HEK293 (cell line): ENCODE measurements at regions not wholly inside any gene's neighbourhood (a gene's known extent, or its start where the extent isn't known, plus 50 kb on each side); places are given as distances from the start of the nearest gene placed in this dataset.

ENCODE experiments used
- CTCF ChIA-PET: fragments of 350-600 bp; formaldehyde crosslinking; extraction: SDS; loops from one replicate; lab custom pipeline; 2021; ENCODE audit warnings: antibody characterized with exemption; lab: Yijun Ruan, JAX
- POLR2A ChIA-PET: fragments of 300-600 bp; formaldehyde crosslinking; extraction: SDS; loops from one replicate; lab custom pipeline; 2020; ENCODE audit warnings: antibody characterized with exemption, inconsistent platforms; lab: Yijun Ruan, JAX
- H3K27ac ChIP-seq: fragments of 200-500 bp; sonication (Bioruptor generic); 2 replicates; pipeline ENCODE4 v1.5.1; 2014; ENCODE audit warnings: low read depth, low read length, control low read depth, inconsistent platforms; ENCODE audit errors: extremely low read depth
- H3K36me3 ChIP-seq, 2 experiments: fragments of 200-500 bp in 1 of 2; sonication (Bioruptor generic) in 1 of 2; 1 replicate in 1 of 2; 2 replicates in 1 of 2; pipeline ENCODE4 v1.5.1; 2014 to 2017; ENCODE audit warnings: inconsistent platforms in 2 of 2, low read length in 2 of 2; ENCODE audit not compliant: control insufficient read depth in 2 of 2, insufficient read depth in 1 of 2
- H3K4me1 ChIP-seq: fragments of 200-500 bp; sonication (Bioruptor generic); 2 replicates; pipeline ENCODE4 v1.5.1; 2014; ENCODE audit warnings: mild to moderate bottlenecking, low read length, inconsistent platforms; ENCODE audit not compliant: control insufficient read depth, insufficient read depth
- H3K4me3 ChIP-seq: 2 replicates; pipeline ENCODE4 v1.5.1; 2011; ENCODE audit warnings: low read depth, mild to moderate bottlenecking, control low read depth, low read length, moderate library complexity
- H3K9me3 ChIP-seq: fragments of 200-500 bp; sonication (Bioruptor generic); 2 replicates; pipeline ENCODE4 v1.5.1; 2014; ENCODE audit warnings: low read depth, low read length, inconsistent platforms; ENCODE audit not compliant: control insufficient read depth, insufficient read depth
- SALL2 ChIP-seq: fragments of 450-650 bp; formaldehyde crosslinking; IDR thresholded peaks from 2 replicates; pipeline ENCODE4 v1.5.0; 2017; ENCODE audit warnings: missing biosample characterization, mild to moderate bottlenecking, missing genetic modification characterization, borderline replicate concordance
- SCRT1 ChIP-seq: fragments of 450-650 bp; formaldehyde crosslinking; IDR thresholded peaks from 2 replicates; pipeline ENCODE4 v1.5.1; 2016; ENCODE audit warnings: missing biosample characterization, missing genetic modification characterization, borderline replicate concordance
- ZBTB1 ChIP-seq: fragments of 450-650 bp; formaldehyde crosslinking; IDR thresholded peaks from 2 replicates; pipeline ENCODE4 v1.5.1; 2016; ENCODE audit warnings: missing biosample characterization, missing genetic modification characterization
- ZBTB17 ChIP-seq: fragments of 450-650 bp; formaldehyde crosslinking; IDR thresholded peaks from 2 replicates; pipeline ENCODE4 v1.5.1; 2016; ENCODE audit warnings: missing biosample characterization, missing genetic modification characterization
- ZBTB48 ChIP-seq: fragments of 450-650 bp; formaldehyde crosslinking; IDR thresholded peaks from 2 replicates; pipeline ENCODE4 v1.5.1; 2016; ENCODE audit warnings: missing biosample characterization, missing genetic modification characterization
- ZNF169 ChIP-seq: fragments of 450-650 bp; formaldehyde crosslinking; IDR thresholded peaks from 2 replicates; pipeline ENCODE4 v1.5.1; 2016; ENCODE audit warnings: missing biosample characterization, missing genetic modification characterization
- ZNF19 ChIP-seq: fragments of 450-650 bp; formaldehyde crosslinking; IDR thresholded peaks from 2 replicates; pipeline ENCODE4; 2016; ENCODE audit warnings: missing biosample characterization, missing genetic modification characterization, low read depth
- ZNF221 ChIP-seq: fragments of 450-650 bp; formaldehyde crosslinking; IDR thresholded peaks from 2 replicates; pipeline ENCODE4 v1.5.1; 2017; ENCODE audit warnings: missing biosample characterization, missing genetic modification characterization, borderline replicate concordance
- ZNF274 ChIP-seq, 2 experiments: fragments of 200-500 bp in 1 of 2; fragments of 450-650 bp in 1 of 2; sonication (Bioruptor generic) in 1 of 2; formaldehyde crosslinking in 1 of 2; IDR thresholded peaks; 2 replicates each; pipeline versions ENCODE4 v1.5.1 to v1.6.1; 2014 to 2016; ENCODE audit warnings: borderline replicate concordance in 1 of 2, inconsistent platforms in 1 of 2, low read length in 1 of 2, missing biosample characterization in 1 of 2, missing genetic modification characterization in 1 of 2
- ZNF335 ChIP-seq: fragments of 450-650 bp; formaldehyde crosslinking; conservative IDR thresholded peaks from 2 replicates; pipeline ENCODE4 v1.5.1; 2016; ENCODE audit warnings: missing biosample characterization, missing genetic modification characterization
- ZNF350 ChIP-seq: fragments of 450-650 bp; formaldehyde crosslinking; IDR thresholded peaks from 2 replicates; pipeline ENCODE4 v1.5.0; 2017; ENCODE audit warnings: missing biosample characterization, mild to moderate bottlenecking, missing genetic modification characterization
- ZNF394 ChIP-seq: fragments of 450-650 bp; formaldehyde crosslinking; IDR thresholded peaks from 2 replicates; pipeline ENCODE4 v1.5.1; 2016; ENCODE audit warnings: missing biosample characterization, missing genetic modification characterization, mild to moderate bottlenecking, moderate library complexity, borderline replicate concordance
- ZNF433 ChIP-seq: fragments of 450-650 bp; formaldehyde crosslinking; IDR thresholded peaks from 2 replicates; pipeline ENCODE4 v1.5.1; 2016; ENCODE audit warnings: missing biosample characterization, missing genetic modification characterization, low read depth
- ZNF473 ChIP-seq: fragments of 450-650 bp; formaldehyde crosslinking; IDR thresholded peaks from 2 replicates; pipeline ENCODE4 v1.5.1; 2017; ENCODE audit warnings: missing biosample characterization, missing genetic modification characterization
- ZNF513 ChIP-seq: fragments of 450-650 bp; IDR thresholded peaks from 2 replicates; pipeline ENCODE4 v1.5.1; 2018; ENCODE audit warnings: missing biosample characterization, missing genetic modification characterization
- ZNF544 ChIP-seq: fragments of 450-650 bp; formaldehyde crosslinking; IDR thresholded peaks from 2 replicates; pipeline ENCODE4 v1.5.0; 2017; ENCODE audit warnings: missing biosample characterization, missing genetic modification characterization
- ZNF561 ChIP-seq: fragments of 450-650 bp; IDR thresholded peaks from 2 replicates; pipeline ENCODE4 v1.5.1; 2018; ENCODE audit warnings: missing biosample characterization, missing genetic modification characterization, borderline replicate concordance
- ZSCAN23 ChIP-seq: fragments of 450-650 bp; formaldehyde crosslinking; IDR thresholded peaks from 2 replicates; pipeline ENCODE4 v1.5.1; 2016; ENCODE audit warnings: missing biosample characterization, missing genetic modification characterization
- TF ChIP-seq, protein P1 (sequence below): fragments of 450-650 bp; formaldehyde crosslinking; IDR thresholded peaks from 2 replicates; pipeline ENCODE4 v1.5.1; 2016; ENCODE audit warnings: missing biosample characterization, missing genetic modification characterization, borderline replicate concordance
- TF ChIP-seq, protein P2 (sequence below): fragments of 450-650 bp; formaldehyde crosslinking; conservative IDR thresholded peaks from 2 replicates; pipeline ENCODE4 v1.5.1; 2016; ENCODE audit warnings: low read depth, missing biosample characterization, missing genetic modification characterization
- TF ChIP-seq, protein P3 (sequence below): fragments of 450-650 bp; formaldehyde crosslinking; IDR thresholded peaks from 2 replicates; pipeline ENCODE4 v1.5.1; 2016; ENCODE audit warnings: missing biosample characterization, missing genetic modification characterization

- no peak overlapping the region for H3K27ac ChIP-seq
- no peaks in the 10 kb centered on the region for H3K9me3 ChIP-seq
- POLR2A ChIA-PET = no interaction called here
- H3K36me3 ChIP-seq = no peaks in the 10 kb centered on the region
- H3K4me1 ChIP-seq = no peaks in the 10 kb centered on the region
- H3K4me3 ChIP-seq = no peak overlapping the region
- TF ChIP-seq ZNF473 = no peak
- TF ChIP-seq ZNF19 (tag by site-specific recombination) = no peak
- TF ChIP-seq ZBTB1 (tag by site-specific recombination) = no peak
- no peak for TF ChIP-seq ZBTB48 (tag by site-specific recombination)
- no peak for TF ChIP-seq ZNF544
- TF ChIP-seq, protein P1, sequence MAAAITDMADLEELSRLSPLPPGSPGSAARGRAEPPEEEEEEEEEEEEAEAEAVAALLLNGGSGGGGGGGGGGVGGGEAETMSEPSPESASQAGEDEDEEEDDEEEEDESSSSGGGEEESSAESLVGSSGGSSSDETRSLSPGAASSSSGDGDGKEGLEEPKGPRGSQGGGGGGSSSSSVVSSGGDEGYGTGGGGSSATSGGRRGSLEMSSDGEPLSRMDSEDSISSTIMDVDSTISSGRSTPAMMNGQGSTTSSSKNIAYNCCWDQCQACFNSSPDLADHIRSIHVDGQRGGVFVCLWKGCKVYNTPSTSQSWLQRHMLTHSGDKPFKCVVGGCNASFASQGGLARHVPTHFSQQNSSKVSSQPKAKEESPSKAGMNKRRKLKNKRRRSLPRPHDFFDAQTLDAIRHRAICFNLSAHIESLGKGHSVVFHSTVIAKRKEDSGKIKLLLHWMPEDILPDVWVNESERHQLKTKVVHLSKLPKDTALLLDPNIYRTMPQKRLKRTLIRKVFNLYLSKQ = no peak
- TF ChIP-seq, all 188 proteins: peak for 0
- CTCF ChIA-PET = no interaction called here
Observed at GRCh38 chr12:131482199-131482598, 228.7 kb upstream of the SFSWAP start.

- H3K4me1 ChIP-seq = no peaks in the 10 kb centered on the region
- CTCF ChIA-PET = no interaction called here
- no peaks in the 10 kb centered on the region for H3K9me3 ChIP-seq
- TF ChIP-seq ZNF274 (IDR thresholded peaks at IDR 0.05; ENCODE audit: low read length) = no peak
- no peak for TF ChIP-seq ZNF274 (tag by site-specific recombination; IDR thresholded peaks at IDR 0.05; ENCODE audit: borderline replicate concordance)
- TF ChIP-seq ZNF350 = no peak
- TF ChIP-seq, protein P2, sequence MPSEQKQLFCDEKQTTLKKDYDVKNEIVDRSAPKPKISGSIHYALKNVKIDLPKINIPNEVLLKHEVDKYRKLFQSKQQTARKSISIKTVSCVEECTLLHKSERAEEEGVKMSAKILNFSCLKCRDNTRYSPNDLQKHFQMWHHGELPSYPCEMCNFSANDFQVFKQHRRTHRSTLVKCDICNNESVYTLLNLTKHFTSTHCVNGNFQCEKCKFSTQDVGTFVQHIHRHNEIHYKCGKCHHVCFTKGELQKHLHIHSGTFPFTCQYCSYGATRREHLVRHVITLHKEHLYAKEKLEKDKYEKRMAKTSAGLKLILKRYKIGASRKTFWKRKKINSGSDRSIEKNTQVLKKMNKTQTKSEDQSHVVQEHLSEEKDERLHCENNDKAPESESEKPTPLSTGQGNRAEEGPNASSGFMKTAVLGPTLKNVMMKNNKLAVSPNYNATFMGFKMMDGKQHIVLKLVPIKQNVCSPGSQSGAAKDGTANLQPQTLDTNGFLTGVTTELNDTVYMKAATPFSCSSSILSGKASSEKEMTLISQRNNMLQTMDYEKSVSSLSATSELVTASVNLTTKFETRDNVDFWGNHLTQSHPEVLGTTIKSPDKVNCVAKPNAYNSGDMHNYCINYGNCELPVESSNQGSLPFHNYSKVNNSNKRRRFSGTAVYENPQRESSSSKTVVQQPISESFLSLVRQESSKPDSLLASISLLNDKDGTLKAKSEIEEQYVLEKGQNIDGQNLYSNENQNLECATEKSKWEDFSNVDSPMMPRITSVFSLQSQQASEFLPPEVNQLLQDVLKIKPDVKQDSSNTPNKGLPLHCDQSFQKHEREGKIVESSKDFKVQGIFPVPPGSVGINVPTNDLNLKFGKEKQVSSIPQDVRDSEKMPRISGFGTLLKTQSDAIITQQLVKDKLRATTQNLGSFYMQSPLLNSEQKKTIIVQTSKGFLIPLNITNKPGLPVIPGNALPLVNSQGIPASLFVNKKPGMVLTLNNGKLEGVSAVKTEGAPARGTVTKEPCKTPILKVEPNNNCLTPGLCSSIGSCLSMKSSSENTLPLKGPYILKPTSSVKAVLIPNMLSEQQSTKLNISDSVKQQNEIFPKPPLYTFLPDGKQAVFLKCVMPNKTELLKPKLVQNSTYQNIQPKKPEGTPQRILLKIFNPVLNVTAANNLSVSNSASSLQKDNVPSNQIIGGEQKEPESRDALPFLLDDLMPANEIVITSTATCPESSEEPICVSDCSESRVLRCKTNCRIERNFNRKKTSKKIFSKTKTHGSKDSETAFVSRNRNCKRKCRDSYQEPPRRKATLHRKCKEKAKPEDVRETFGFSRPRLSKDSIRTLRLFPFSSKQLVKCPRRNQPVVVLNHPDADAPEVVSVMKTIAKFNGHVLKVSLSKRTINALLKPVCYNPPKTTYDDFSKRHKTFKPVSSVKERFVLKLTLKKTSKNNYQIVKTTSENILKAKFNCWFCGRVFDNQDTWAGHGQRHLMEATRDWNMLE (tag by site-specific recombination) = no peak
- TF ChIP-seq ZNF169 (tag by site-specific recombination) = no peak
- no peak for TF ChIP-seq SCRT1 (tag by site-specific recombination)
- no peak for TF ChIP-seq ZBTB17
- TF ChIP-seq ZSCAN23 (tag by site-specific recombination) = no peak
- TF ChIP-seq ZNF335 = no peak
- no peak for TF ChIP-seq ZNF433
- TF ChIP-seq ZNF394 = no peak
- TF ChIP-seq, protein P3, sequence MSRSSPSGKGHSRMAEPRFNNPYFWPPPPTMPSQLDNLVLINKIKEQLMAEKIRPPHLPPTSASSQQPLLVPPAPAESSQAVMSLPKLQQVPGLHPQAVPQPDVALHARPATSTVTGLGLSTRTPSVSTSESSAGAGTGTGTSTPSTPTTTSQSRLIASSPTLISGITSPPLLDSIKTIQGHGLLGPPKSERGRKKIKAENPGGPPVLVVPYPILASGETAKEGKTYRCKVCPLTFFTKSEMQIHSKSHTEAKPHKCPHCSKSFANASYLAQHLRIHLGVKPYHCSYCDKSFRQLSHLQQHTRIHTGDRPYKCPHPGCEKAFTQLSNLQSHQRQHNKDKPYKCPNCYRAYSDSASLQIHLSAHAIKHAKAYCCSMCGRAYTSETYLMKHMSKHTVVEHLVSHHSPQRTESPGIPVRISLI (tag by site-specific recombination) = no peak
- no peak for TF ChIP-seq SALL2 (tag by site-specific recombination)
- no peak for TF ChIP-seq ZNF561
- no peak for TF ChIP-seq ZNF513 (tag by site-specific recombination)
- TF ChIP-seq ZNF221 (tag by site-specific recombination) = no peak
- H3K4me3 ChIP-seq = no peak overlapping the region
- H3K36me3 ChIP-seq = no peaks in the 10 kb centered on the region
- H3K27ac ChIP-seq = no peak overlapping the region
- POLR2A ChIA-PET = no interaction called here
Observed at GRCh38 chr12:131482686-131483085, 228.2 kb upstream of the SFSWAP start.
